Caco-2 (cell line): ENCODE measurements at regions not wholly inside any gene's neighbourhood (a gene's known extent, or its start where the extent isn't known, plus 50 kb on each side); places are given as distances from the start of the nearest gene placed in this dataset.
"Not testable (repeated sequence)": the region's sequence is repeated elsewhere in the genome, so short reads cannot be mapped to it uniquely, and the experiment has no call there.

Experiments
- BruUV-seq: library from RNA; stranded (reverse); fragments of 400-500 nt; replicated peaks from 2 replicates; lab custom pipeline; 2021; lab: Mats Ljungman, UMichigan
- CTCF ChIA-PET: fragments of 300-600 bp; sonication (Branson Sonifier 250); formaldehyde crosslinking; loops from one replicate; lab custom pipeline; 2022; ENCODE audit warnings: antibody characterized with exemption; lab: Charles Lee
- POLR2A ChIA-PET: fragments of 300-600 bp; sonication (Branson Sonifier 250); formaldehyde crosslinking; loops from one replicate; lab custom pipeline; 2022; ENCODE audit warnings: antibody characterized with exemption; lab: Charles Lee
- DNase-seq, 2 experiments: peaks; one replicate each; pipeline versions ENCODE4 v3.0.0 to v3.0.0-alpha.2; 2020 to 2022
- H3K27me3 ChIP-seq: replicated peaks from 2 replicates; pipeline ENCODE4 v1.6.0; 2011; ENCODE audit warnings: low read length; ENCODE audit not compliant: control insufficient read depth, insufficient read depth
- H3K36me3 ChIP-seq: 2 replicates; pipeline ENCODE4 v1.5.1; 2011; ENCODE audit warnings: low read length; ENCODE audit not compliant: control insufficient read depth, insufficient read depth
- H3K4me1 ChIP-seq: fragments of 250-450 bp; sonication (Bioruptor Pico); 2 replicates; pipeline ENCODE4 v1.5.1; 2020; ENCODE audit warnings: mild to moderate bottlenecking
- H3K4me3 ChIP-seq: 2 replicates; pipeline ENCODE4 v1.5.1; 2011; ENCODE audit warnings: low read depth, mild to moderate bottlenecking, control low read depth, low read length
- H3K9me3 ChIP-seq: fragments of 250-450 bp; sonication (Bioruptor Pico); 2 replicates; pipeline ENCODE4 v1.5.1; 2020; ENCODE audit warnings: mild to moderate bottlenecking, moderate library complexity
- H3K27ac Mint-ChIP-seq: one replicate; pipeline ENCODE4 v1.8.0; 2022; ENCODE audit warnings: mixed read lengths; ENCODE audit not compliant: unreplicated experiment
- H3K27me3 Mint-ChIP-seq: one replicate; pipeline ENCODE4 v1.8.0; 2022; ENCODE audit warnings: mixed read lengths; ENCODE audit not compliant: insufficient read depth, unreplicated experiment
- H3K36me3 Mint-ChIP-seq: one replicate; pipeline ENCODE4 v1.8.0; 2022; ENCODE audit warnings: mild to moderate bottlenecking, mixed read lengths; ENCODE audit not compliant: insufficient read depth, unreplicated experiment
- H3K4me1 Mint-ChIP-seq: one replicate; pipeline ENCODE4 v1.8.0; 2022; ENCODE audit warnings: low read depth, mixed read lengths; ENCODE audit not compliant: unreplicated experiment
- H3K4me3 Mint-ChIP-seq: one replicate; pipeline ENCODE4 v1.8.0; 2022; ENCODE audit warnings: mild to moderate bottlenecking, moderate library complexity, mixed read lengths; ENCODE audit not compliant: unreplicated experiment
- H3K9me3 Mint-ChIP-seq: one replicate; pipeline ENCODE4 v1.8.0; 2022; ENCODE audit warnings: mixed read lengths; ENCODE audit not compliant: unreplicated experiment
- CTCF ChIP-seq, 2 experiments: fragments of 200-600 bp in 1 of 2; IDR thresholded peaks; 1 replicate in 1 of 2; 2 replicates in 1 of 2; pipeline versions ENCODE4 v1.5.1 to v1.8.0; 2011 to 2022; ENCODE audit warnings: antibody characterized with exemption in 1 of 2, control low read depth in 1 of 2, inconsistent platforms in 1 of 2, low read depth in 1 of 2, low read length in 1 of 2, mild to moderate bottlenecking in 1 of 2, moderate library complexity in 1 of 2; ENCODE audit not compliant: insufficient read depth in 1 of 2, severe bottlenecking in 1 of 2, unreplicated experiment in 1 of 2
- intact Hi-C: fragments of 100-400 bp; cut with micrococcal nuclease; formaldehyde crosslinking; loops from one replicate; pipeline ENCODE4 v1.10.0; 2022; ENCODE audit not compliant: unreplicated experiment

GRCh38 chr5:106986006-106986405 is 684.7 kb downstream of the EFNA5 start:
- no peak overlapping the region for H3K27ac Mint-ChIP-seq

GRCh38 chr5:106985174-106985573 is 685.6 kb downstream of the EFNA5 start:
- DNase-seq, result no peak
- Mint-ChIP-seq H3K27me3 (no peaks in the 10 kb centered on the region), H3K27ac (no peak overlapping the region), H3K9me3 (no peaks in the 10 kb centered on the region), H3K4me1 (peaks cover 7% of the 10 kb centered on the region), H3K4me3 (no peak overlapping the region), H3K36me3 (no peaks in the 10 kb centered on the region)
- no peaks in the 10 kb centered on the region for H3K4me1 ChIP-seq
- ChIA-PET CTCF (no interaction called here), POLR2A (no interaction called here)
- no peaks in the 10 kb centered on the region for H3K27me3 ChIP-seq
- no peaks in the 10 kb centered on the region for H3K36me3 ChIP-seq
- BruUV-seq, result no TSS peak
- no peak overlapping the region for H3K4me3 ChIP-seq
- no peaks in the 10 kb centered on the region for H3K9me3 ChIP-seq
- intact Hi-C loops, result no loop called here
- TF ChIP-seq CTCF (IDR thresholded peaks at IDR 0.05; ENCODE audit: insufficient read depth in 1 of 2, low read depth in 1 of 2, low read length in 1 of 2, severe bottlenecking in 1 of 2, unreplicated experiment in 1 of 2), result no peak

More at GRCh38 chr5:106986006-106986405, 684.7 kb downstream of the EFNA5 start:
- no peaks in the 10 kb centered on the region for H3K36me3 Mint-ChIP-seq
- Histone ChIP-seq H3K27me3 (no peaks in the 10 kb centered on the region), H3K4me1 (no peaks in the 10 kb centered on the region), H3K4me3 (no peak overlapping the region), H3K36me3 (no peaks in the 10 kb centered on the region), H3K9me3 (no peaks in the 10 kb centered on the region)
- no peaks in the 10 kb centered on the region for H3K27me3 Mint-ChIP-seq
- POLR2A ChIA-PET, result no interaction called here
- no peak overlapping the region for H3K4me3 Mint-ChIP-seq
- BruUV-seq, result no TSS peak
- peaks cover 7% of the 10 kb centered on the region for H3K4me1 Mint-ChIP-seq
- TF ChIP-seq CTCF (IDR thresholded peaks at IDR 0.05; ENCODE audit: insufficient read depth in 1 of 2, low read depth in 1 of 2, low read length in 1 of 2, severe bottlenecking in 1 of 2, unreplicated experiment in 1 of 2), result no peak
- intact Hi-C loops, result no loop called here
- H3K9me3 Mint-ChIP-seq, result no peaks in the 10 kb centered on the region
- no peak for DNase-seq
- CTCF ChIA-PET, result no interaction called here

- POLR2A ChIA-PET, result not testable (repeated sequence)
These were observed 691.6 kb downstream of the EFNA5 start for GRCh38 chr5:106979178-106979577.

GRCh38 chr5:106978582-106979165 is 692.1 kb downstream of the EFNA5 start:
- H3K4me1 Mint-ChIP-seq, H3K27ac Mint-ChIP-seq, DNase-seq, H3K27me3 ChIP-seq, H3K4me1 ChIP-seq, BruUV-seq, intact Hi-C loops, H3K9me3 Mint-ChIP-seq, H3K4me3 ChIP-seq, POLR2A ChIA-PET, H3K36me3 ChIP-seq, H3K27me3 Mint-ChIP-seq, H3K36me3 Mint-ChIP-seq, H3K4me3 Mint-ChIP-seq, H3K9me3 ChIP-seq, CTCF ChIA-PET: not testable (repeated sequence)

More at GRCh38 chr5:106979178-106979577, 691.6 kb downstream of the EFNA5 start:
- BruUV-seq, H3K9me3 ChIP-seq, H3K36me3 ChIP-seq, H3K27me3 ChIP-seq, H3K27me3 Mint-ChIP-seq, CTCF ChIA-PET, intact Hi-C loops, H3K4me1 Mint-ChIP-seq, H3K4me3 ChIP-seq, H3K9me3 Mint-ChIP-seq, H3K4me3 Mint-ChIP-seq, DNase-seq, H3K27ac Mint-ChIP-seq, H3K4me1 ChIP-seq, H3K36me3 Mint-ChIP-seq: not testable (repeated sequence)
